ENCODE measurements at regions not wholly inside any gene's neighbourhood (a gene's known extent, or its start where the extent isn't known, plus 50 kb on each side); places are given as distances from the start of the nearest gene placed in this dataset.

GRCh38 chr10:60728056-60728455, 50.2 kb upstream of the CDK1 start:
- no peak for DNase-seq

- DNase-seq: no peak
Observed at GRCh38 chr10:60726257-60726656, 52.0 kb upstream of the CDK1 start.

- DNase-seq: no peak
Observed at GRCh38 chr10:60722623-60723022, 55.7 kb upstream of the CDK1 start.

DNA sequence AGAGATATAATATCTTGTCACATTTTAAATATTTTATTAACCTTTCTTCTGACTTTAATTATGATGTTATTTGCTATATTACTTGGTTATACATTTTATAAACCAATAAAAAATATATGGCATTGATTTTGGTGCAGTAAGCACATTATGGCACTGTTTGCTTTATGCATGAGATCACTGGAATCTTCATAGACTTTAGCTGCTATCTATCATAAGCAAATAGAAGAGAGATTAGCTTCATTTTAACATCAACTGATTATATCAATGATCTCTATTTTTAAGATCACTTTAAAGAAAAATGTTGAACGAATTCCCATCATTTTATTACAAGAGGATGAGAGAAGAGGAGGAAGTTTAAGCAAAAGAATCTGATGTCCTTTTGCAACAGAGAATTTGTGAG, 58.6 kb upstream of the CDK1 start:
- DNase-seq: no peak

GRCh38 chr10:60718886-60719285, 59.4 kb upstream of the CDK1 start:
- no peak for DNase-seq

- DNase-seq: no peak
Observed at GRCh38 chr10:60717852-60718251, 60.4 kb upstream of the CDK1 start.

DNA sequence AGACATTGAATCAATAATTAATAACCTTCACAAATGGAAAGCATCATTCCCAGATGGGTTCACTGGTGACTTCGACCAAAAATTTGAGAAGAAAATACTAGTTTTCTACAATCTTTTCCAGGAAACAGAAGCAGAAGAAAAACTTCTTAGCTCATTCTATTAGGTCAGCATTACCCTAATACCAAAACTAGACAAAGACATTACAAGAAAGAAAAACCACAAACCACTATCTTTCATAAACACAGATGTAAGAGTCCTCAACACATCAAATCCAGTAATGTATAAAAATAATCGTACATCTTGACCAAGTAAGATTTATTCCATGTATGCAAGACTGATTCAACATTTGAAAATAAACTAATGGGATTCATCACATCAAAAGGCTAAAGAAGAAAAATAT, 64.0 kb upstream of the CDK1 start:
- no peak for DNase-seq

DNA sequence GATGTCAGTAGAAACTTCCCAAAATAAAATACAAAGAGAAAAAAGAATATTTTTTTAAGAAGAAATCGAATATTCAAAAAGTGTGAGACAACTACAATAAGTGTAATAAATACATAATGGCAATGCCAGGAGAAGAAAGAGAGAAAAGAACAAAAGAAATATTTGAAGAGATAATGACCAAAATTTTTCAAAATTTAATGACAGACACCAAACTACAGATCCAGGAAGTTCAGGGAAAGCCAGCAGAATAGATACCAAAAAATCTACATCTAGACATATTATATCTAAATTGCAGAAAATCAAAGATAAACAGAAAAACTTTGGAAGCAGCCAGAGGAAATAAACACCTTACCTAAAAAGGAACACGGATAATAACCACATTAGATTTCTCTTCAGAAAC, 66.8 kb upstream of the CDK1 start:
- no peak for DNase-seq

GRCh38 chr10:60710041-60710440, 68.2 kb upstream of the CDK1 start:
- no peak for DNase-seq

DNA sequence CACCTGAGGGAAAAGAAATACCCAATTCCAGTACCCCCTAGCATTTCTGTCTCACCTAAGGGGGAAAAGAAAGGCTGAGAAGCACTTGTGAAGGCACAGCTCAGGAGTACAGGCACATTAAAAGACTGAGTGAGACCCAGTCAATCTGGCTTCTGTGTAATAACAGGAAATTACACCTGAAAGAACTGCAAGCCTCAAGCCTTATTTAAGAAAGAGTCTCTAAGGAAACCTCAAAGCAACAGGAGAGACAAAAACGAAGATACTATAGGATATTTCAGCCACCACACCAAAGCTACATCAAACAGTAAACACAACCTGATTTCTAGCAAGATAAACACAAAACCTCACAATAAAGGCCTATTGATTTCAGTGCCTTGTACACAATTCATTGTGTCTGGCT, 69.6 kb upstream of the CDK1 start:
- no peak for DNase-seq

- DNase-seq: no peak
Observed at GRCh38 chr10:60707841-60708240, 70.4 kb upstream of the CDK1 start.

GRCh38 chr10:60706146-60706545, 72.1 kb upstream of the CDK1 start:
- no peak for DNase-seq

- DNase-seq: no peak
Observed at GRCh38 chr10:60705376-60705775, 72.9 kb upstream of the CDK1 start.

GRCh38 chr10:60704471-60704870, 73.8 kb upstream of the CDK1 start:
- DNase-seq: no peak

DNA sequence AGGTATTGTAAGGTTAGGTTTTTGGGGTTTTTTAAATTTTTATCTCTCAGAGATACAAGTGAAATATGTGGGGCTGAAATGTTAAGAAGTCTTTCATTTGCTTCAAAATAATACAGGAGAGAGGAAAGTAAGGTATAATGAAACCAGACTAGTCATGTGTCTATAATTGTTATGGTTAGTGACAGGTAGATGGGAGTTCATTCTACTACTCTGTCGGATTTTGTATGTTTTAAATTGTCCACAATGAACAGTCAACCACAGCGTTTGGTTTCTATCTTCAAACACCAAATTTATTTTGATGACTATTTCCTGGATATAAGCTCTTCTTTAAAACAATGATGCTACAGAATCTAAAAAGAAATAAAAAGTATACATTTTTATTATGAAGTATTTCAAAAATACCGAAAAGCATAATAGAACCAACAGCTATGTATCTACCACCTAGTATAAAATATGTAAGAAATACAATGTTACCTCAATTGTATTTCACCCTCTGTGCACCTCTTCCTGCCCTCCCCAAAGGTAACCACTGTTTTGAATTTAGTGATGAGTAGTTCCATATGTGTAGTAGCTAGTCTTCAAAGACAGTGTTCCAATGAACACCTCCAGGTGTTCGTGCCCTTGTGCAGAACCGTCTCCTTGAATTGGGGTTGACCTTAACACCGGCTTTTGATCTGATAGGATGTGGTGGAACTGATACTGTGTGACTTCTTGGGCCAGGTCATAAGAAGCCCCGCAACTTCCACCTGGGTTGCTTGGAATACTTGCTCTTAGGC, 74.8 kb upstream of the CDK1 start:
- no peak for DNase-seq

DNA sequence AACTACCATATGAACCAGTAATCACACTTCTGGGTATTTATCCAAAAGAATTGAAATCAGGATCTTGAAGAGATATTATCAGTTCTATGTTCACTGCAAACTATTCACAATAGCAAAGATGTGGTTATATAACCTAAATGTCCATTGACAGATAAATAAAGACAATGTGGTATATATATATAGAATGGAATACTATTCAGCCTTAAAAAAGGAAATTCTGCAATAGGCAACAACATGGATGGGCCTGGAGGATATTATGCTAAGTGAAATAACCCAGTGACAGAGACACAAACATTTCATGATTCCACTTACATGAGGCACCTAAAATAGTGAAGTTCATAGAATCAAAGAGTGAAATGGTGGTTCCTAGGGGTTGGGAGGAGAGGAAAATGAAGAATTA, 90.6 kb upstream of the CDK1 start:
- no peak for DNase-seq

GRCh38 chr10:60684091-60684490, 94.2 kb upstream of the CDK1 start:
- DNase-seq: no peak

- DNase-seq: no peak
Observed at GRCh38 chr10:60681103-60681502, 97.2 kb upstream of the CDK1 start.

- no peak for DNase-seq
Observed at GRCh38 chr10:60679388-60679990, 98.8 kb upstream of the CDK1 start.

GRCh38 chr10:60678978-60679377, 99.3 kb upstream of the CDK1 start:
- no peak for DNase-seq

- DNase-seq: no peak
Observed at GRCh38 chr10:60677531-60678129, 100.6 kb upstream of the CDK1 start.

DNA sequence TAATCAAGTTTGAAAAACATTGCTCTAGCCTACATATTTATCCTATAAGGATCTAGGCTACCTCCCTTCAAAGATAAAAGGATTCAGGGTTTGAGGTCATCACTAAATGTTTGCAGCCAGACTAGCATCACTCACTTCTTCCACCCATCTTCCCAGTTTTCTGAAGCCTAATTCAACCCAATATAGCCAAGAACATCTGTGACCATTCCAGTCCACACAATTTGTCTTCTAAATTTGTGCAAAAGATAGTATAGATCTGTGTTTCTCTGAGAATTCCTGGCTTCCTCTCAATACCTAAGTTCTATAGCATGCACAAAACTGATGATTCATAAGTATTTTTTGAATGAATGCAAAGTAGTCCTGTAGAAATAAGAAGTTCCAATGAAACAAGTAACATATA, 103.0 kb upstream of the CDK1 start:
- DNase-seq: no peak

DNA sequence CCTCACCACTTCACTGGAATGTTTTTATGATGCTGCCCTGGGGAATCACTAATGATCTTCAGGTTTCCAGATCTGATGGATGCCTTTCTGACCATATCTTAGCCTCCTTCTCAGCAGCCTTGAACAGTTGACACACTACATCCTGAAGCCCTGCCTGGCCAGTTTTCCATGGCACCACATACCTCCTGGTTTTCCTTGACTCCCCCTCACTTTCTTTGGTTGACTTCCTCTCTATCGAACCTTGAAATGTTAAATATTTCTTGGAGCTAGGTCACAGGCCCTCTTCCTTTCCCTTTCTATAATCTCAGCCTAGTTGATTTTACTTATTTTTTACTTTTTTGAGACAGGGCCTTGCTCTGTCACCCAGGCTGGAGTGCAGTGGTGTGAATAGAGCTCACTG, 108.8 kb upstream of the CDK1 start:
- DNase-seq: no peak

DNA sequence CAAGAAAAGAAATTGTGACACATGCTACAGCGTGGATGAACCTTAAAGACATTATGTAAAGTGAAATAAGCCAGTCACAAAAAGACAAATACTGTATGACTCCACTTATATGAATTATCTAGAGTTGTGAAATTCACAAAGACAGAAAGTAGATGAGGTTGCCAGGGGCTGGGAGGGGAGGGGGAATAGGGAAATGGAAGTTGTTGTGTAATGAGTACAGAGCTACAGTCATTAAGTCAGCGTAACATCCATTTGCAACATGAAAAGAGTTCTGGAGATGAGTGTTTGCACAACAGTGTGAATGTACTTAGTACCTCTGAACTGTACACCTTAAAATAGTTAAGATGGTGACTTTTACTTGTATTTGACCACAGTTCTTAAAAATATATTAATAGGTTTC, 112.1 kb upstream of the CDK1 start:
- DNase-seq: peak; percentile 18

- DNase-seq: no peak
Observed at GRCh38 chr10:60664859-60665258, 113.4 kb upstream of the CDK1 start.

Measured in SIG-M5 (cell line).